Activated T-cell treated with anti-CD3 and anti-CD28 coated beads for 24 hours (primary cell): ENCODE measurements at regions not wholly inside any gene's neighbourhood (a gene's known extent, or its start where the extent isn't known, plus 50 kb on each side); places are given as distances from the start of the nearest gene placed in this dataset.
A peak's percentile ranks its signal among the peaks of the same experiment; 100 is the strongest.

Experiments used
- DNase-seq: peaks from one replicate; pipeline ENCODE4 v3.0.0-alpha.2; 2020; ENCODE audit warnings: low read depth

- peak; percentile 86 for DNase-seq
These were observed 49.7 kb upstream of the ATF3 start for GRCh38 chr1:212558693-212559480.
